HG03039 (cell line): ENCODE measurements at regions not wholly inside any gene's neighbourhood (a gene's known extent, or its start where the extent isn't known, plus 50 kb on each side); places are given as distances from the start of the nearest gene placed in this dataset.

Source experiments
- ATAC-seq: cut with Tn5 transposase; IDR thresholded peaks from one replicate; pipeline ENCODE4 v1.9.1; 2021; ENCODE audit warnings: mild to moderate bottlenecking, moderate library complexity; ENCODE audit not compliant: unreplicated experiment

- no peak for ATAC-seq
These were observed 1151.0 kb downstream of the ZPLD1 start for GRCh38 chr3:103585809-103586208.

GRCh38 chr3:103589770-103590169 is 1155.0 kb downstream of the ZPLD1 start:
- ATAC-seq, result no peak

DNA sequence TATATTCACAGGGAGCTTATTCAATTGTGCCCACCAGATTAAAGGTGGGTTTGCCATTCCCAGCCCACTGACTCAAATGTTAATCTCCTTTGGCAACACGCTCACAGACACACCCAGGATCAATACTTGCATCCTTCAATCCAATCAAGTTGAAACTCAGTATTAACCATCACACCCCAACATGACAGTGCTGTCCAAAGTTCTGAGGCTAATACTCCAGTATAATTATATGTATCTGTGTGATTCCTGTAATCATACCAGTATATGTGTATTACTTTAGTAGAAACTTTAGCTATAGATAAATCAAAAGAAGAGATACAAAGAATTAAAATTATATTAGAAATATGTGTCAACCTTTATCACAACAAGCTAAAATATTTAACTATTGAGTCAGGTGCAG is 1166.0 kb downstream of the ZPLD1 start:
- ATAC-seq, result no peak

- ATAC-seq, result no peak
These were observed 1166.9 kb downstream of the ZPLD1 start for GRCh38 chr3:103601666-103602065.

- ATAC-seq, result no peak
These were observed 1174.7 kb downstream of the ZPLD1 start for GRCh38 chr3:103609472-103609871.

- ATAC-seq, result no peak
These were observed 1178.8 kb downstream of the ZPLD1 start for GRCh38 chr3:103613397-103614156.

GRCh38 chr3:103614719-103615118 is 1179.9 kb downstream of the ZPLD1 start:
- no peak for ATAC-seq

- no peak for ATAC-seq
These were observed 1183.1 kb downstream of the ZPLD1 start for GRCh38 chr3:103617961-103618360.

- ATAC-seq, result no peak
These were observed 1189.5 kb downstream of the ZPLD1 start for GRCh38 chr3:103624271-103624670.

DNA sequence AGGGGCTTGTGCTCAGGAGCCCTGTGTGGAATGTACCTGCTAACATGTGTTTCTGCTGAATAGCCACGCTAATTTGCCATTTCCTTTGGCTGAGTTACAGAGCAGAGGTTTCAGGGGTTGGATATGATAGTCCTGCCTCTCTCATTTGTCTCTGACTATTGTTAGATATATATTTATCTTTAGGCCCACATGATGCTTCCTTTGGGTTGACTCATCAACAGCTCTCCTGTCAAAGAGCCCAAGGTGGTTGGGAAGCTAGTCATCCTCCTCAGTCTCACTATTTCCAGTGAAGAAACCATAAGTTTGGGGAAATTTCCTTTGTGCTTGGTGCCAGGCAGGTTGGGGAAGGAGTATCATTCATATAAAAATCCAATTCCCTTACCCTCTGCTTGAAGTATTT is 1194.6 kb downstream of the ZPLD1 start:
- ATAC-seq, result no peak

- ATAC-seq, result no peak
These were observed 1209.6 kb downstream of the ZPLD1 start for GRCh38 chr3:103644450-103644849.

DNA sequence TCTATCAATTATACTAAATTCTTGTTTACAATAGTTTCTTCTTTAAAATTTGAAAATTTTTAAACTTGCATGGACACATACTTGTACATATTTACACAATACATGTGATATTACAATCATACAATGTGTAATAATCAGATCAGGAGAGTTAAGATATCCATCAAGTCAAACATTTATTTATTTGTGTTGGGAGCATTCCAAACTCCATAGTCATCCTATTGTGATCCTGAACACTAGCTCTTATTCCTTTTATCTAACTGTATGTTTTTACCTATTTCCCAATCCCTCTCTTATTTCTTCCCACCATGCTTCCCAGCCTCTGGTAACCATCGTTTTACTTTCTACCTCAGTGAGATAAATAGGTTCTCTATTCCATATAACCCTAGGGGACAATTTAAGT is 1219.2 kb downstream of the ZPLD1 start:
- no peak for ATAC-seq

DNA sequence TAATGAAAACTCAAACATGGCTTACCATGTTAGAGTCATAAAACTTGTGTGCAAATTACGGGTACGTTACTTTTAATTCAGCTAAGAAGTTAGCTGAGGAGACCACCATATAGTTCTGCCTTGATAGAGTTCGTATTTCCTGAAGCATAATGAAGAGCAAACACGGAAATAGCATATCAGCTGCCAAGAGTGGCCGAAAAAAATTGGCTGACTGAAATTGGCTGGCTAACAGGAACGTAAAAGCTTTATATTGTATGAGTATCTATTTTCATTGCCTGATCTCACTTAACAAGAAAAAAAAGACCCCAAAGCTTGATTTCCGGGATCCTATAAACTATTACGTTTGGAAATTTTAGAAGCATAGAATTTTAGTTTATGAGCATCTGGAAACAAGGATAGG is 1222.9 kb downstream of the ZPLD1 start:
- ATAC-seq, result no peak

DNA sequence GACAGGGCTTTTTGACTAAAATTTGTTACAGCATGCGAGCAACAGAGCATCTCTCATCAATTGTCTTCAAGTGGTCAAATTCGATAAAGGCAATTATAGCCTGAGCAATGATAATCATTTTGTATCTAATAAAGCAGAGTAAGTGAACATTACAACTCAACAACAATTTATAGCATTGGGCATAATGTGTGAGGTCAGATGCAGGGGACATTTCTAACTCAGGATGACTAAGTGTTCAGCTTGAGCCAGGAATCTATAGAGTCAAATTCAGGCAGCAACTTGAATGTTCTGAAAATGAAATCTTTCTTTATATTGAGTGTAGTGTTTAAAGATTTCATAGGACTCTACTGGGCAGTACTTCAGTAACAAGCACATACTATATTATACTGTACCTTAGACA is 1226.0 kb downstream of the ZPLD1 start:
- no peak for ATAC-seq

DNA sequence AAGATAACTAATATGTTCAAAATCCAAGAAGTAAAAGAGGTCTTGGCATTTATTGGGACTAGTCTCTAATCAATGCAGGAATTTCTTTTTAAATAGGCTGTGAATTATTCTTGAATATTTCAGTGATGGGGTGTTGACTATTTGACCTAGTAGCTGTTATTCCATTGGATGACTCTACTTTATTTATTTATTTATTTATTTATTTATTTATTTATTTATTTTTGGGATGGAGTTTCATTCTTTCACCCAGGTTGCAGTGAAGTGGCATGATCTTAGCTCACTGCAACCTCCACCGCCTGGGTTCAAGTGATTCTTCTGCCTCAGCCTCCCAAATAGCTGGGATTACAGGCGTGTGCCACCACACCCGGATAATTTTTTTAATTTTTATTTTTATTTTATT is 1227.8 kb downstream of the ZPLD1 start:
- no peak for ATAC-seq

- no peak for ATAC-seq
These were observed 1237.5 kb downstream of the ZPLD1 start for GRCh38 chr3:103672346-103672745.

DNA sequence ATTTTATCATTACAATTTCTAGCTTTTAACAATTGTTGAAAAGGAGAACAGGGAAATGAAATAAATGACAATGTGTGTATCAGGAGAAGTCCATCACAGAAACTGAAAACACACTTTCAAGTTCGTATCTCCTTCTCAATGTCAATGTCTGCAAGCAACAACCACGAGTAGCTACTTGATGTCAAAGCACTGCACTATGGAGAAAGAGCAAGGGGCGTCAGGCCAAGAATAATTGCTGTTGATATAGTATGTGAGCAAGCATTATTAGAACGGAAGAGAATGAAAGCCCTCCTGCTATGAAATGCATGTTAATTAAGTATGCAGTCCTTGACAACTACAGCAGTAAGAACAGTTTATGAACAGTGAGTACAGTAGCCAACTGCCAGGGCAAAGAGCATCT is 1250.1 kb downstream of the ZPLD1 start:
- no peak for ATAC-seq

- no peak for ATAC-seq
These were observed 1251.1 kb downstream of the ZPLD1 start for GRCh38 chr3:103685939-103686338.

DNA sequence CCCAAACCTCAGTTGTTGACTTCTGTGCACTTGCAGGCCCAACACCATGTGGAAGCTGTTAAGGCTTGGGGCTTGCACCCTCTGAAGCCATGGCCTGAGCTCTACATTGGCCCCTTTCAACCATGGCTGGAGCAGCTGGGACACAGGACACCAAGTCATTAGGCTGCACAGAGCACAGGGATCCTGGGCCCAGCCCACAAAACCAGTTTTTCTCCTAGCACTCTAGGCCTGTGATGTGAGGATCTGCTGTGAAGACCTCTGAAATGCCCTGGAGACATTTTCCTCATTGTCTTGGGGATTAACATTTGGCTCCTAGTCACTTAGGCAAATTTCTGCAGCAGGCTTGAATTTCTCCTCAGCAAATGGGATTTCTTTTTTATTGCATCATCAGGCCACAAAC is 1255.7 kb downstream of the ZPLD1 start:
- ATAC-seq, result no peak

- no peak for ATAC-seq
These were observed 1259.0 kb downstream of the ZPLD1 start for GRCh38 chr3:103693831-103694230.

GRCh38 chr3:103698646-103699045 is 1263.8 kb downstream of the ZPLD1 start:
- ATAC-seq, result no peak

DNA sequence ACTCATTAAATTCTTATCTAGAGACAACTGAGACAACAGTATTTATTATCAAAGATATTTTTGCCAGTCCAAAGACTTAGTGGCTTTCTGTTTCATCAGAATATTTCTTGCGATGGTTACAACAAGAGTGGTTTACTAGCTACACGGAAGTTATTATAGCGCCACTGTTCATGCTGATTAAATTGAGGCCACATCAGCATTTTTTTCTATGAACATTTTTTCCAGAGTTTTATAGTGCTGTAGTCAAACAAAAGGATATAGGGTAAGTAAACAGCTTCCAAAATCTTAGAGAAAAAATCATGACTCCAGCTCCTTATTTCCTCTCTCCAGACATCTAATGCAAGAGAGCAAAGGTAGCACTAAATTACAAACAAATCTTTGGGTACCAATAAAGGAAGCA is 1264.4 kb downstream of the ZPLD1 start:
- ATAC-seq, result no peak

GRCh38 chr3:103705641-103706040 is 1270.8 kb downstream of the ZPLD1 start:
- ATAC-seq, result no peak
